ENCODE measurements at regions not wholly inside any gene's neighbourhood (a gene's known extent, or its start where the extent isn't known, plus 50 kb on each side); places are given as distances from the start of the nearest gene placed in this dataset.

- TF ChIP-seq RAD21 (IDR thresholded peaks at IDR 0.05; ENCODE audit: low read length) = no peak
- TF ChIP-seq CTCF (conservative IDR thresholded peaks at IDR 0.05; ENCODE audit: low read depth, low read length) = no peak
- TF ChIP-seq POLR2A (IDR thresholded peaks at IDR 0.05; ENCODE audit: low read depth, low read length) = no peak
- TF ChIP-seq BHLHE40 (IDR thresholded peaks at IDR 0.05; ENCODE audit: low read depth, low read length) = no peak
- no peak for TF ChIP-seq RFX5 (IDR thresholded peaks at IDR 0.05; ENCODE audit: low read depth, low read length)
- TF ChIP-seq MXI1 (IDR thresholded peaks at IDR 0.05; ENCODE audit: borderline replicate concordance, low read depth, low read length) = no peak
- TF ChIP-seq FOS (IDR thresholded peaks at IDR 0.05; ENCODE audit: low read depth, low read length) = no peak
- no peak for TF ChIP-seq SMC3 (IDR thresholded peaks at IDR 0.05; ENCODE audit: low read depth, low read length)
- no peak for TF ChIP-seq MAFK (IDR thresholded peaks at IDR 0.05; ENCODE audit: low read depth, low read length)
- TF ChIP-seq, protein P1, sequence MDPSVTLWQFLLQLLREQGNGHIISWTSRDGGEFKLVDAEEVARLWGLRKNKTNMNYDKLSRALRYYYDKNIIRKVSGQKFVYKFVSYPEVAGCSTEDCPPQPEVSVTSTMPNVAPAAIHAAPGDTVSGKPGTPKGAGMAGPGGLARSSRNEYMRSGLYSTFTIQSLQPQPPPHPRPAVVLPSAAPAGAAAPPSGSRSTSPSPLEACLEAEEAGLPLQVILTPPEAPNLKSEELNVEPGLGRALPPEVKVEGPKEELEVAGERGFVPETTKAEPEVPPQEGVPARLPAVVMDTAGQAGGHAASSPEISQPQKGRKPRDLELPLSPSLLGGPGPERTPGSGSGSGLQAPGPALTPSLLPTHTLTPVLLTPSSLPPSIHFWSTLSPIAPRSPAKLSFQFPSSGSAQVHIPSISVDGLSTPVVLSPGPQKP (IDR thresholded peaks at IDR 0.05; ENCODE audit: borderline replicate concordance, low read depth, low read length) = no peak
- TF ChIP-seq, protein P2, sequence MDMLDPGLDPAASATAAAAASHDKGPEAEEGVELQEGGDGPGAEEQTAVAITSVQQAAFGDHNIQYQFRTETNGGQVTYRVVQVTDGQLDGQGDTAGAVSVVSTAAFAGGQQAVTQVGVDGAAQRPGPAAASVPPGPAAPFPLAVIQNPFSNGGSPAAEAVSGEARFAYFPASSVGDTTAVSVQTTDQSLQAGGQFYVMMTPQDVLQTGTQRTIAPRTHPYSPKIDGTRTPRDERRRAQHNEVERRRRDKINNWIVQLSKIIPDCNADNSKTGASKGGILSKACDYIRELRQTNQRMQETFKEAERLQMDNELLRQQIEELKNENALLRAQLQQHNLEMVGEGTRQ (IDR thresholded peaks at IDR 0.05; ENCODE audit: low read depth, low read length) = no peak
- no peak for TF ChIP-seq NFE2L2 (IDR thresholded peaks at IDR 0.05; ENCODE audit: low read depth, low read length)
- no peak for TF ChIP-seq CHD1 (IDR thresholded peaks at IDR 0.05; ENCODE audit: low read depth, low read length)
- TF ChIP-seq MAZ (IDR thresholded peaks at IDR 0.05; ENCODE audit: borderline replicate concordance, low read depth, low read length) = no peak
Measured at GRCh38 chr4:138636781-138637180, 378.8 kb upstream of the NOCT start.
